ENCODE measurements at regions not wholly inside any gene's neighbourhood (a gene's known extent, or its start where the extent isn't known, plus 50 kb on each side); places are given as distances from the start of the nearest gene placed in this dataset.

- intact Hi-C loops (cut with DNase I): no loop called here
- 90 to 98% (median 97%) methylated on average over 5 of the region's 5 CpGs for WGBS, 4 donors
Observed at GRCh38 chr3:177430653-177431052, 233.4 kb upstream of the TBL1XR1 start.

GRCh38 chr3:177431525-177432176 is 234.4 kb upstream of the TBL1XR1 start:
- Histone ChIP-seq H3K9me3 (replicated peaks in 1 of 3) (no peaks in the 10 kb centered on the region), H3K4me1 (replicated peaks in 1 of 2) (peaks cover 0 to 9% of the 10 kb centered on the region in 2 donors), H3K36me3 (replicated peaks in 1 of 2) (no peaks in the 10 kb centered on the region), H3K27ac (no peak overlapping the region), H3K4me3 (no peak overlapping the region), H3K27me3 (no peaks in the 10 kb centered on the region)
- WGBS, 4 donors: 31 to 49% (median 43%) methylated on average over 7 of the region's 7 CpGs
- no peak for TF ChIP-seq POLR2A (IDR thresholded peaks at IDR 0.05)
- DNase-seq: no peak
- intact Hi-C loops (cut with DNase I): no loop called here

More at GRCh38 chr3:177430653-177431052, 233.4 kb upstream of the TBL1XR1 start:
- no peaks in the 10 kb centered on the region for H3K27me3 ChIP-seq
- no peak for DNase-seq
- H3K36me3 ChIP-seq (replicated peaks in 1 of 2): no peaks in the 10 kb centered on the region
- H3K27ac ChIP-seq: no peak overlapping the region
- H3K4me3 ChIP-seq: no peak overlapping the region
- TF ChIP-seq POLR2A (IDR thresholded peaks at IDR 0.05): no peak
- TF ChIP-seq CTCF (IDR thresholded peaks at IDR 0.05): no peak
- H3K9me3 ChIP-seq (replicated peaks in 1 of 3): no peaks in the 10 kb centered on the region
- peaks cover 0 to 9% of the 10 kb centered on the region in 2 donors for H3K4me1 ChIP-seq (replicated peaks in 1 of 2)

- H3K9me3 ChIP-seq (replicated peaks in 1 of 3): no peaks in the 10 kb centered on the region
- peaks cover 4 to 16% of the 10 kb centered on the region in 2 donors for H3K4me1 ChIP-seq (replicated peaks in 1 of 2)
- H3K36me3 ChIP-seq (replicated peaks in 1 of 2): no peaks in the 10 kb centered on the region
- TF ChIP-seq POLR2A (IDR thresholded peaks at IDR 0.05) (no peak), CTCF (IDR thresholded peaks at IDR 0.05) (no peak)
- H3K4me3 ChIP-seq: no peak overlapping the region
- intact Hi-C loops (cut with DNase I): no loop called here
- H3K27me3 ChIP-seq: no peaks in the 10 kb centered on the region
- no peak overlapping the region for H3K27ac ChIP-seq
- WGBS, 4 donors: 80 to 90% (median 87%) methylated on average over 3 of the region's 3 CpGs
- DNase-seq: no peak
Observed at GRCh38 chr3:177435301-177435700, 238.0 kb upstream of the TBL1XR1 start.

- Histone ChIP-seq H3K4me3 (no peak overlapping the region), H3K4me1 (replicated peaks in 1 of 2) (peaks cover 4 to 10% of the 10 kb centered on the region in 2 donors), H3K27ac (no peak overlapping the region), H3K27me3 (no peaks in the 10 kb centered on the region), H3K9me3 (replicated peaks in 1 of 3) (no peaks in the 10 kb centered on the region), H3K36me3 (replicated peaks in 1 of 2) (no peaks in the 10 kb centered on the region)
- intact Hi-C loops (cut with DNase I): no loop called here
- DNase-seq: peak in 1 of 7 donors; percentile 16
- 42 to 52% (median 46%) methylated on average over 5 of the region's 5 CpGs for WGBS, 4 donors
- TF ChIP-seq CTCF (IDR thresholded peaks at IDR 0.05) (no peak), POLR2A (IDR thresholded peaks at IDR 0.05) (no peak)
Observed at GRCh38 chr3:177437513-177438337, 240.4 kb upstream of the TBL1XR1 start.

All from adrenal gland (tissue), 9 donors.